IMR-90 (cell line): ENCODE measurements at regions not wholly inside any gene's neighbourhood (a gene's known extent, or its start where the extent isn't known, plus 50 kb on each side); places are given as distances from the start of the nearest gene placed in this dataset.

Experiments used
- ATAC-seq: fragments of 200-7000 bp; cut with Tn5 transposase; 2 replicates; pipeline ENCODE4 v1.9.1; 2020; ENCODE audit warnings: low read depth, mild to moderate bottlenecking, moderate library complexity
- BruUV-seq: library from RNA; stranded (reverse); fragments of 400-500 nt; replicated peaks from 2 replicates; lab custom pipeline; 2021; lab: Mats Ljungman, UMichigan
- CTCF ChIA-PET: fragments of 300-600 bp; formaldehyde crosslinking; extraction: SDS; loops from one replicate; lab custom pipeline; 2021; ENCODE audit warnings: antibody characterized with exemption; lab: Yijun Ruan, JAX
- POLR2A ChIA-PET: fragments of 300-600 bp; sonication (Branson Sonifier 250); formaldehyde crosslinking; loops from one replicate; lab custom pipeline; 2022; ENCODE audit warnings: antibody characterized with exemption; ENCODE audit not compliant: unreplicated experiment; lab: Charles Lee
- DNase-seq: peaks from one replicate; pipeline ENCODE4 v3.0.0; 2013
- H2AFZ ChIP-seq: replicated peaks from 2 replicates; pipeline ENCODE3; 2013; ENCODE audit warnings: low read length, mild to moderate bottlenecking; ENCODE audit not compliant: poor library complexity
- H2AK5ac ChIP-seq: 2 replicates; pipeline ENCODE4 v1.6.1; 2013; ENCODE audit warnings: low read depth, low read length, inconsistent platforms
- H2AK9ac ChIP-seq: replicated peaks from 2 replicates; pipeline ENCODE3; 2013; ENCODE audit warnings: mild to moderate bottlenecking, low read depth, low read length, moderate library complexity; ENCODE audit not compliant: poor library complexity
- H2BK120ac ChIP-seq: 2 replicates; pipeline ENCODE4 v1.6.1; 2013; ENCODE audit warnings: low read depth, low read length, inconsistent platforms
- H2BK15ac ChIP-seq: 3 replicates; pipeline ENCODE4 v1.6.1; 2013; ENCODE audit warnings: low read depth, low read length, inconsistent platforms
- H2BK20ac ChIP-seq: 2 replicates; pipeline ENCODE4 v1.6.1; 2013; ENCODE audit warnings: low read depth, mild to moderate bottlenecking, inconsistent platforms, low read length, moderate library complexity
- H2BK5ac ChIP-seq: 2 replicates; pipeline ENCODE4 v1.6.1; 2013; ENCODE audit warnings: mild to moderate bottlenecking, low read depth, low read length, inconsistent platforms; ENCODE audit not compliant: poor library complexity, severe bottlenecking
- H3K14ac ChIP-seq: replicated peaks from 2 replicates; pipeline ENCODE4 v1.6.1; 2013; ENCODE audit warnings: low read depth, low read length, inconsistent platforms
- H3K18ac ChIP-seq: 2 replicates; pipeline ENCODE4 v1.6.1; 2013; ENCODE audit warnings: low read depth, low read length, control low read depth
- H3K23ac ChIP-seq: 2 replicates; pipeline ENCODE4 v1.6.1; 2013; ENCODE audit warnings: low read depth, low read length, inconsistent platforms
- H3K27ac ChIP-seq: 2 replicates; pipeline ENCODE4 v1.5.1; 2013; ENCODE audit warnings: mild to moderate bottlenecking, control low read depth, low read length; ENCODE audit not compliant: insufficient read depth
- H3K27me3 ChIP-seq: 2 replicates; pipeline ENCODE4 v1.6.1; 2013; ENCODE audit warnings: low read length; ENCODE audit not compliant: control insufficient read depth, insufficient read depth
- H3K36me3 ChIP-seq: 2 replicates; pipeline ENCODE4 v1.6.1; 2013; ENCODE audit warnings: low read length, mixed read lengths; ENCODE audit not compliant: control insufficient read depth, insufficient read depth
- H3K4ac ChIP-seq: 2 replicates; pipeline ENCODE4 v1.6.1; 2013; ENCODE audit warnings: low read depth, low read length, inconsistent platforms
- H3K4me1 ChIP-seq: 2 replicates; pipeline ENCODE4 v1.6.1; 2013; ENCODE audit warnings: low read length, mixed read lengths; ENCODE audit not compliant: control insufficient read depth, insufficient read depth
- H3K4me2 ChIP-seq: 2 replicates; pipeline ENCODE4 v1.6.1; 2013; ENCODE audit warnings: low read depth, mild to moderate bottlenecking, control low read depth, low read length, moderate library complexity
- H3K4me3 ChIP-seq: 2 replicates; pipeline ENCODE4 v1.5.1; 2013; ENCODE audit warnings: low read depth, mild to moderate bottlenecking, control low read depth, low read length, moderate library complexity; ENCODE audit not compliant: insufficient read depth
- H3K56ac ChIP-seq: 2 replicates; pipeline ENCODE4 v1.6.1; 2013; ENCODE audit warnings: low read length, inconsistent platforms; ENCODE audit not compliant: insufficient read depth; ENCODE audit errors: extremely low read depth
- H3K79me1 ChIP-seq, 2 experiments: 2 replicates each; pipeline ENCODE4 v1.6.1; 2013; ENCODE audit warnings: low read length in 2 of 2, inconsistent platforms in 1 of 2, low read depth in 1 of 2
- H3K9ac ChIP-seq: 2 replicates; pipeline ENCODE4 v1.6.1; 2013; ENCODE audit warnings: low read depth, low read length, control low read depth
- H3K9me1 ChIP-seq: 2 replicates; pipeline ENCODE4 v1.6.1; 2013; ENCODE audit warnings: low read length, inconsistent platforms; ENCODE audit not compliant: insufficient read depth
- H3K9me3 ChIP-seq: 2 replicates; pipeline ENCODE4 v1.6.1; 2013; ENCODE audit warnings: low read length; ENCODE audit not compliant: control insufficient read depth, insufficient read depth
- H4K20me1 ChIP-seq: 2 replicates; pipeline ENCODE4 v1.6.1; 2013; ENCODE audit warnings: low read length, inconsistent platforms; ENCODE audit not compliant: insufficient read depth
- H4K5ac ChIP-seq: 2 replicates; pipeline ENCODE4 v1.6.1; 2013; ENCODE audit warnings: mild to moderate bottlenecking, low read depth, low read length, control low read depth
- H4K8ac ChIP-seq, 2 experiments: 2 replicates each; pipeline ENCODE4 v1.6.1; 2013; ENCODE audit warnings: low read depth in 2 of 2, low read length in 2 of 2, control low read depth in 1 of 2, inconsistent platforms in 1 of 2
- H4K91ac ChIP-seq: 2 replicates; pipeline ENCODE4 v1.6.1; 2013; ENCODE audit warnings: low read depth, low read length, inconsistent platforms; ENCODE audit not compliant: insufficient read depth
- BHLHE40 ChIP-seq: fragments of 150-350 bp; IDR thresholded peaks from 2 replicates; pipeline ENCODE4 v1.6.1; 2016; ENCODE audit warnings: mild to moderate bottlenecking, low read depth, low read length
- CEBPB ChIP-seq: IDR thresholded peaks from 2 replicates; pipeline ENCODE4 v1.6.1; 2012; ENCODE audit warnings: low read depth, low read length, improper control_type of control experiment
- CHD1 ChIP-seq: IDR thresholded peaks from 2 replicates; pipeline ENCODE4 v1.6.1; 2012; ENCODE audit warnings: low read depth, low read length, improper control_type of control experiment
- FOS ChIP-seq: fragments of 150-350 bp; IDR thresholded peaks from 2 replicates; pipeline ENCODE4 v1.6.1; 2016; ENCODE audit warnings: low read depth, low read length
- MAFK ChIP-seq: IDR thresholded peaks from 2 replicates; pipeline ENCODE4 v1.6.1; 2012; ENCODE audit warnings: low read depth, low read length, improper control_type of control experiment
- MAZ ChIP-seq: IDR thresholded peaks from 2 replicates; pipeline ENCODE4 v1.6.1; 2012; ENCODE audit warnings: low read depth, mild to moderate bottlenecking, low read length, improper control_type of control experiment, moderate library complexity, borderline replicate concordance
- MXI1 ChIP-seq: IDR thresholded peaks from 2 replicates; pipeline ENCODE4 v1.6.1; 2012; ENCODE audit warnings: low read depth, mild to moderate bottlenecking, low read length, moderate library complexity, borderline replicate concordance
- NFE2L2 ChIP-seq: fragments of 150-350 bp; IDR thresholded peaks from 2 replicates; pipeline ENCODE4 v1.6.1; 2016; ENCODE audit warnings: low read depth, mild to moderate bottlenecking, low read length
- POLR2A ChIP-seq: IDR thresholded peaks from 2 replicates; pipeline ENCODE4 v1.6.1; 2012; ENCODE audit warnings: mild to moderate bottlenecking, low read depth, low read length
- RAD21 ChIP-seq: IDR thresholded peaks from 2 replicates; pipeline ENCODE4 v1.6.1; 2012; ENCODE audit warnings: low read length, improper control_type of control experiment
- RCOR1 ChIP-seq: IDR thresholded peaks from 2 replicates; pipeline ENCODE4 v1.6.1; 2012; ENCODE audit warnings: mild to moderate bottlenecking, low read length, improper control_type of control experiment; ENCODE audit not compliant: insufficient replicate concordance
- RFX5 ChIP-seq: IDR thresholded peaks from 2 replicates; pipeline ENCODE4 v1.8.0; 2012; ENCODE audit warnings: low read depth, mild to moderate bottlenecking, low read length, moderate library complexity
- SMC3 ChIP-seq: fragments of 150-350 bp; IDR thresholded peaks from 2 replicates; pipeline ENCODE4 v1.6.1; 2016; ENCODE audit warnings: low read depth, mild to moderate bottlenecking, antibody characterized with exemption, low read length, moderate library complexity
- USF2 ChIP-seq: fragments of 150-350 bp; IDR thresholded peaks from 2 replicates; pipeline ENCODE4 v1.6.1; 2017; ENCODE audit warnings: mild to moderate bottlenecking, antibody characterized with exemption, low read length, low read depth
- WGBS, 2 experiments: methylation state at CpG; one replicate each; pipeline versions ENCODE4 v1.1.5 to v1.1.7; 2013; ENCODE audit warnings: missing lambda C conversion rate in 2 of 2; ENCODE audit not compliant: insufficient read length in 1 of 2; ENCODE audit errors: extremely low coverage in 2 of 2; 5-methylcytosine and 5-hydroxymethylcytosine counted together
- dilution Hi-C: fragments of 300-500 bp; cut with HindIII; formaldehyde crosslinking; loops from one replicate; pipeline ENCODE4 v1.14.3; 2018; ENCODE audit warnings: low sequenced_read_pairs; ENCODE audit not compliant: unreplicated experiment
- in situ Hi-C: fragments of 300-500 bp; cut with MboI; formaldehyde crosslinking; loops from 3 replicates; pipeline ENCODE4 v1.14.3; 2019; ENCODE audit warnings: low sequenced_read_pairs, inconsistent platforms, mixed read lengths
- intact Hi-C: fragments of 100-400 bp; cut with micrococcal nuclease; formaldehyde crosslinking; loops from 2 replicates; pipeline ENCODE4 v1.10.0; 2022
- TF ChIP-seq, protein P1 (sequence below): conservative IDR thresholded peaks from 2 replicates; pipeline ENCODE4 v1.5.1; 2012; ENCODE audit warnings: mild to moderate bottlenecking, low read depth, low read length, improper control_type of control experiment
- TF ChIP-seq, protein P2 (sequence below): fragments of 150-350 bp; IDR thresholded peaks from 2 replicates; pipeline ENCODE4 v1.6.1; 2016; ENCODE audit warnings: low read depth, mild to moderate bottlenecking, low read length, moderate library complexity, borderline replicate concordance

GRCh38 chr15:66643033-66643432 is 59.0 kb upstream of the SMAD6 start:
- H4K5ac ChIP-seq, result no peak overlapping the region
- dilution Hi-C loops (no loop called here), intact Hi-C loops (no loop called here), in situ Hi-C loops (no loop called here)
- H2BK20ac ChIP-seq, result no peak overlapping the region
- H3K9me3 ChIP-seq, result no peaks in the 10 kb centered on the region
- H3K27ac ChIP-seq, result no peak overlapping the region
- no peak overlapping the region for H3K23ac ChIP-seq
- no CpG with 5 or more reads among the region's 2 CpGs for WGBS, 2 experiments
- H4K20me1 ChIP-seq, result no peaks in the 10 kb centered on the region
- H3K27me3 ChIP-seq, result no peaks in the 10 kb centered on the region
- no peak overlapping the region for H3K4ac ChIP-seq
- H2AFZ ChIP-seq, result no peak overlapping the region
- H3K18ac ChIP-seq, result no peak overlapping the region
- no peak overlapping the region for H3K4me2 ChIP-seq
- no peaks in the 10 kb centered on the region; a peak in 1 of 4 replicates for H3K79me1 ChIP-seq
- H3K14ac ChIP-seq, result no peak overlapping the region
- no peak overlapping the region for H3K4me3 ChIP-seq
- DNase-seq (no peak), ATAC-seq (no peak)
- no peak overlapping the region for H2BK15ac ChIP-seq
- no peaks in the 10 kb centered on the region; the same call in 1 of the 2 replicates for H3K9me1 ChIP-seq
- no TSS peak for BruUV-seq
- H3K56ac ChIP-seq, result no peak overlapping the region
- CTCF ChIA-PET, result no interaction called here
- no peak overlapping the region for H2BK120ac ChIP-seq
- H2BK5ac ChIP-seq, result no peak overlapping the region
- TF ChIP-seq POLR2A (no peak), MAFK (no peak), CEBPB (no peak), NFE2L2 (no peak), BHLHE40 (no peak), CHD1 (no peak), SMC3 (no peak), RFX5 (no peak), MAZ (no peak), RAD21 (no peak), FOS (no peak), USF2 (no peak), MXI1 (no peak), RCOR1 (no peak)
- TF ChIP-seq, protein P1, sequence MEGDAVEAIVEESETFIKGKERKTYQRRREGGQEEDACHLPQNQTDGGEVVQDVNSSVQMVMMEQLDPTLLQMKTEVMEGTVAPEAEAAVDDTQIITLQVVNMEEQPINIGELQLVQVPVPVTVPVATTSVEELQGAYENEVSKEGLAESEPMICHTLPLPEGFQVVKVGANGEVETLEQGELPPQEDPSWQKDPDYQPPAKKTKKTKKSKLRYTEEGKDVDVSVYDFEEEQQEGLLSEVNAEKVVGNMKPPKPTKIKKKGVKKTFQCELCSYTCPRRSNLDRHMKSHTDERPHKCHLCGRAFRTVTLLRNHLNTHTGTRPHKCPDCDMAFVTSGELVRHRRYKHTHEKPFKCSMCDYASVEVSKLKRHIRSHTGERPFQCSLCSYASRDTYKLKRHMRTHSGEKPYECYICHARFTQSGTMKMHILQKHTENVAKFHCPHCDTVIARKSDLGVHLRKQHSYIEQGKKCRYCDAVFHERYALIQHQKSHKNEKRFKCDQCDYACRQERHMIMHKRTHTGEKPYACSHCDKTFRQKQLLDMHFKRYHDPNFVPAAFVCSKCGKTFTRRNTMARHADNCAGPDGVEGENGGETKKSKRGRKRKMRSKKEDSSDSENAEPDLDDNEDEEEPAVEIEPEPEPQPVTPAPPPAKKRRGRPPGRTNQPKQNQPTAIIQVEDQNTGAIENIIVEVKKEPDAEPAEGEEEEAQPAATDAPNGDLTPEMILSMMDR, result no peak
- TF ChIP-seq, protein P2, sequence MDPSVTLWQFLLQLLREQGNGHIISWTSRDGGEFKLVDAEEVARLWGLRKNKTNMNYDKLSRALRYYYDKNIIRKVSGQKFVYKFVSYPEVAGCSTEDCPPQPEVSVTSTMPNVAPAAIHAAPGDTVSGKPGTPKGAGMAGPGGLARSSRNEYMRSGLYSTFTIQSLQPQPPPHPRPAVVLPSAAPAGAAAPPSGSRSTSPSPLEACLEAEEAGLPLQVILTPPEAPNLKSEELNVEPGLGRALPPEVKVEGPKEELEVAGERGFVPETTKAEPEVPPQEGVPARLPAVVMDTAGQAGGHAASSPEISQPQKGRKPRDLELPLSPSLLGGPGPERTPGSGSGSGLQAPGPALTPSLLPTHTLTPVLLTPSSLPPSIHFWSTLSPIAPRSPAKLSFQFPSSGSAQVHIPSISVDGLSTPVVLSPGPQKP, result no peak
- H2AK5ac ChIP-seq, result no peak overlapping the region
- H4K8ac ChIP-seq, result no peak overlapping the region
- H3K36me3 ChIP-seq, result no peaks in the 10 kb centered on the region
- no peak overlapping the region for H2AK9ac ChIP-seq
- peaks cover 10% of the 10 kb centered on the region for H3K4me1 ChIP-seq
- POLR2A ChIA-PET, result no interaction called here
- no peak overlapping the region for H3K9ac ChIP-seq
- H4K91ac ChIP-seq, result no peak overlapping the region
